ENCODE measurements at regions not wholly inside any gene's neighbourhood (a gene's known extent, or its start where the extent isn't known, plus 50 kb on each side); places are given as distances from the start of the nearest gene placed in this dataset.
A peak's percentile ranks its signal among the peaks of the same experiment; 100 is the strongest.

GRCh38 chr11:95487391-95487790 is 256.4 kb upstream of the SESN3 start:
- H3K27ac Mint-ChIP-seq = 0 out of 2 replicates have a peak overlapping the region, but pooled peaks have one; percentile 77
- POLR2A ChIA-PET = no interaction called here
- CTCF ChIA-PET = interaction anchor here (1.0 kb wide), 1 partner anchor 335 kb away, joined by 3 read pairs; no protein-coding TSS in a partner anchor
- TF ChIP-seq CREM (CRISPR knock-in tag; IDR thresholded peaks at IDR 0.05) (no peak), NFATC4 (CRISPR knock-in tag; IDR thresholded peaks at IDR 0.05) (no peak), ZNF416 (CRISPR knock-in tag; IDR thresholded peaks at IDR 0.05) (no peak)
- peaks cover 10% of the 10 kb centered on the region for H3K27me3 Mint-ChIP-seq (ENCODE audit: low read depth)
- ATAC-seq (peak; percentile 72), DNase-seq (ENCODE audit: low spot score) (no peak)
- H3K4me3 Mint-ChIP-seq = no peak overlapping the region
- H3K4me1 Mint-ChIP-seq = peaks cover 13% of the 10 kb centered on the region
- H3K9me3 Mint-ChIP-seq = peaks cover 21% of the 10 kb centered on the region
- H3K36me3 Mint-ChIP-seq = peaks cover 7% of the 10 kb centered on the region; the same call in 1 of the 2 replicates

- H3K4me1 Mint-ChIP-seq = peaks cover 13% of the 10 kb centered on the region
- CTCF ChIA-PET = no interaction called here
Measured at GRCh38 chr11:95486979-95487378, 256.0 kb upstream of the SESN3 start.

GRCh38 chr11:95486466-95486865 is 255.5 kb upstream of the SESN3 start:
- peaks cover 13% of the 10 kb centered on the region for H3K4me1 Mint-ChIP-seq
- TF ChIP-seq HMGA2 (CRISPR knock-in tag; IDR thresholded peaks at IDR 0.05) (no peak), ESRRA (CRISPR knock-in tag; IDR thresholded peaks at IDR 0.05; ENCODE audit: borderline replicate concordance) (no peak), ZNF281 (CRISPR knock-in tag; IDR thresholded peaks at IDR 0.05) (no peak)
- H3K27ac Mint-ChIP-seq = no peak overlapping the region
- CTCF ChIA-PET = no interaction called here
- no peak for DNase-seq (ENCODE audit: low spot score)
- peaks cover 10% of the 10 kb centered on the region for H3K27me3 Mint-ChIP-seq (ENCODE audit: low read depth)
- peaks cover 9% of the 10 kb centered on the region for H3K36me3 Mint-ChIP-seq
- ATAC-seq = no peak
- no peak overlapping the region for H3K4me3 Mint-ChIP-seq
- peaks cover 21% of the 10 kb centered on the region for H3K9me3 Mint-ChIP-seq
- POLR2A ChIA-PET = no interaction called here

More at GRCh38 chr11:95486979-95487378, 256.0 kb upstream of the SESN3 start:
- POLR2A ChIA-PET = no interaction called here
- TF ChIP-seq AR (CRISPR knock-in tag; IDR thresholded peaks at IDR 0.05) (no peak), E2F5 (CRISPR knock-in tag; IDR thresholded peaks at IDR 0.05) (no peak), ZNF425 (CRISPR knock-in tag; conservative IDR thresholded peaks at IDR 0.05) (no peak), MAX (CRISPR knock-in tag; IDR thresholded peaks at IDR 0.05) (no peak), ZNF423 (CRISPR knock-in tag; IDR thresholded peaks at IDR 0.05) (no peak), NR1H2 (CRISPR knock-in tag; IDR thresholded peaks at IDR 0.05) (no peak), SMAD4 (CRISPR knock-in tag; IDR thresholded peaks at IDR 0.05) (no peak)
- peaks cover 9% of the 10 kb centered on the region for H3K36me3 Mint-ChIP-seq
- peaks cover 21% of the 10 kb centered on the region for H3K9me3 Mint-ChIP-seq
- peaks cover 10% of the 10 kb centered on the region for H3K27me3 Mint-ChIP-seq (ENCODE audit: low read depth)
- ATAC-seq = no peak; the same call in 1 of the 2 replicates
- H3K4me3 Mint-ChIP-seq = no peak overlapping the region
- no peak for DNase-seq (ENCODE audit: low spot score)
- peak overlapping the region; percentile 77; the same call in 1 of the 2 replicates for H3K27ac Mint-ChIP-seq

Measured in WTC11 (cell line).